Panc1 (cell line): ENCODE measurements at regions not wholly inside any gene's neighbourhood (a gene's known extent, or its start where the extent isn't known, plus 50 kb on each side); places are given as distances from the start of the nearest gene placed in this dataset.

ENCODE experiments used
- POLR2AphosphoS5 ChIP-seq: IDR thresholded peaks from 2 replicates; pipeline ENCODE4 v1.6.1; 2012; ENCODE audit warnings: mild to moderate bottlenecking, low read depth, low read length, moderate library complexity
- SIN3A ChIP-seq: IDR thresholded peaks from 2 replicates; pipeline ENCODE4 v1.6.1; 2012; ENCODE audit warnings: low read depth, mild to moderate bottlenecking, low read length, moderate library complexity, borderline replicate concordance; ENCODE audit not compliant: insufficient read depth
- TCF7L2 ChIP-seq: IDR thresholded peaks from 2 replicates; pipeline ENCODE4 v1.6.1; 2011; ENCODE audit warnings: mild to moderate bottlenecking, low read depth, low read length, inconsistent platforms
- TF ChIP-seq, protein P1 (sequence below): fragments of 450-650 bp; IDR thresholded peaks from 2 replicates; pipeline ENCODE4 v1.5.1; 2017; ENCODE audit warnings: mild to moderate bottlenecking
- TF ChIP-seq, protein P2 (sequence below), 2 experiments: IDR thresholded peaks; 2 replicates each; pipeline ENCODE4 v1.6.1; 2011 to 2012; ENCODE audit warnings: low read depth in 2 of 2, control low read depth in 1 of 2, low read length in 1 of 2, mild to moderate bottlenecking in 1 of 2, moderate library complexity in 1 of 2; ENCODE audit not compliant: insufficient read depth in 1 of 2

DNA sequence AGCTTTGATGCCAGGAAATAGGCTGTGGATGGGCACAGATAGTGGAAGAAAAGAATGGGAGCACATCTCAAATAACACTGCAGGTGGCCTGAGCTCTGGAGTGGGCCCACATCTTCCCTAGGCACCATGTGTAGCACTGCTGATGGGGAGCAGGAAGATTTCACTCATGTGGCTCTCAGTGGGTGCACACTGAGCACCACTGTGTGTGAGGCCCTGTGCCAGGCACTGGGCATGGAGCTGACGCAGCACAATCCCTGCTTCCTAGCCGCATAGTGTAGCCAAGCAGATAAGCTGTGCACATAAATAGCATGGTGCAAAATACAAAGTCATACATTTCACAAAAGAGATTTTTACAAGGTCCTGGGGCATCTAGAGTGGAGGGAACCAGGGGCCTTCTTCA lies 101.6 kb downstream of the MOBP start:
- TF ChIP-seq, protein P1, sequence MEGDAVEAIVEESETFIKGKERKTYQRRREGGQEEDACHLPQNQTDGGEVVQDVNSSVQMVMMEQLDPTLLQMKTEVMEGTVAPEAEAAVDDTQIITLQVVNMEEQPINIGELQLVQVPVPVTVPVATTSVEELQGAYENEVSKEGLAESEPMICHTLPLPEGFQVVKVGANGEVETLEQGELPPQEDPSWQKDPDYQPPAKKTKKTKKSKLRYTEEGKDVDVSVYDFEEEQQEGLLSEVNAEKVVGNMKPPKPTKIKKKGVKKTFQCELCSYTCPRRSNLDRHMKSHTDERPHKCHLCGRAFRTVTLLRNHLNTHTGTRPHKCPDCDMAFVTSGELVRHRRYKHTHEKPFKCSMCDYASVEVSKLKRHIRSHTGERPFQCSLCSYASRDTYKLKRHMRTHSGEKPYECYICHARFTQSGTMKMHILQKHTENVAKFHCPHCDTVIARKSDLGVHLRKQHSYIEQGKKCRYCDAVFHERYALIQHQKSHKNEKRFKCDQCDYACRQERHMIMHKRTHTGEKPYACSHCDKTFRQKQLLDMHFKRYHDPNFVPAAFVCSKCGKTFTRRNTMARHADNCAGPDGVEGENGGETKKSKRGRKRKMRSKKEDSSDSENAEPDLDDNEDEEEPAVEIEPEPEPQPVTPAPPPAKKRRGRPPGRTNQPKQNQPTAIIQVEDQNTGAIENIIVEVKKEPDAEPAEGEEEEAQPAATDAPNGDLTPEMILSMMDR: no peak
- TF ChIP-seq, protein P2, sequence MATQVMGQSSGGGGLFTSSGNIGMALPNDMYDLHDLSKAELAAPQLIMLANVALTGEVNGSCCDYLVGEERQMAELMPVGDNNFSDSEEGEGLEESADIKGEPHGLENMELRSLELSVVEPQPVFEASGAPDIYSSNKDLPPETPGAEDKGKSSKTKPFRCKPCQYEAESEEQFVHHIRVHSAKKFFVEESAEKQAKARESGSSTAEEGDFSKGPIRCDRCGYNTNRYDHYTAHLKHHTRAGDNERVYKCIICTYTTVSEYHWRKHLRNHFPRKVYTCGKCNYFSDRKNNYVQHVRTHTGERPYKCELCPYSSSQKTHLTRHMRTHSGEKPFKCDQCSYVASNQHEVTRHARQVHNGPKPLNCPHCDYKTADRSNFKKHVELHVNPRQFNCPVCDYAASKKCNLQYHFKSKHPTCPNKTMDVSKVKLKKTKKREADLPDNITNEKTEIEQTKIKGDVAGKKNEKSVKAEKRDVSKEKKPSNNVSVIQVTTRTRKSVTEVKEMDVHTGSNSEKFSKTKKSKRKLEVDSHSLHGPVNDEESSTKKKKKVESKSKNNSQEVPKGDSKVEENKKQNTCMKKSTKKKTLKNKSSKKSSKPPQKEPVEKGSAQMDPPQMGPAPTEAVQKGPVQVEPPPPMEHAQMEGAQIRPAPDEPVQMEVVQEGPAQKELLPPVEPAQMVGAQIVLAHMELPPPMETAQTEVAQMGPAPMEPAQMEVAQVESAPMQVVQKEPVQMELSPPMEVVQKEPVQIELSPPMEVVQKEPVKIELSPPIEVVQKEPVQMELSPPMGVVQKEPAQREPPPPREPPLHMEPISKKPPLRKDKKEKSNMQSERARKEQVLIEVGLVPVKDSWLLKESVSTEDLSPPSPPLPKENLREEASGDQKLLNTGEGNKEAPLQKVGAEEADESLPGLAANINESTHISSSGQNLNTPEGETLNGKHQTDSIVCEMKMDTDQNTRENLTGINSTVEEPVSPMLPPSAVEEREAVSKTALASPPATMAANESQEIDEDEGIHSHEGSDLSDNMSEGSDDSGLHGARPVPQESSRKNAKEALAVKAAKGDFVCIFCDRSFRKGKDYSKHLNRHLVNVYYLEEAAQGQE (IDR thresholded peaks at IDR 0.05; ENCODE audit: insufficient read depth in 1 of 2, low read depth in 2 of 2, low read length in 1 of 2): no peak
- TF ChIP-seq POLR2AphosphoS5 (no peak), TCF7L2 (no peak), SIN3A (no peak)
